Glutamatergic neuron (in vitro differentiated cells): ENCODE measurements at regions not wholly inside any gene's neighbourhood (a gene's known extent, or its start where the extent isn't known, plus 50 kb on each side); places are given as distances from the start of the nearest gene placed in this dataset.

Source experiments
- DNase-seq: peaks from one replicate; pipeline ENCODE4 v3.0.0; 2022
- H3K27ac Mint-ChIP-seq: one replicate; pipeline ENCODE4 v1.8.0; 2020; ENCODE audit warnings: mild to moderate bottlenecking, mixed read lengths, inconsistent platforms; ENCODE audit not compliant: unreplicated experiment
- H3K27me3 Mint-ChIP-seq: one replicate; pipeline ENCODE4 v1.8.0; 2020; ENCODE audit warnings: mild to moderate bottlenecking, moderate library complexity, mixed read lengths, inconsistent platforms; ENCODE audit not compliant: unreplicated experiment
- H3K36me3 Mint-ChIP-seq: one replicate; pipeline ENCODE4 v1.8.0; 2020; ENCODE audit warnings: mild to moderate bottlenecking, mixed read lengths, inconsistent platforms; ENCODE audit not compliant: unreplicated experiment
- H3K4me1 Mint-ChIP-seq: one replicate; pipeline ENCODE4 v1.8.0; 2020; ENCODE audit warnings: mild to moderate bottlenecking, low read depth, mixed read lengths, inconsistent platforms; ENCODE audit not compliant: unreplicated experiment
- H3K4me3 Mint-ChIP-seq: one replicate; pipeline ENCODE4 v1.8.0; 2020; ENCODE audit warnings: mild to moderate bottlenecking, mixed read lengths, inconsistent platforms; ENCODE audit not compliant: unreplicated experiment
- H3K9me3 Mint-ChIP-seq: one replicate; pipeline ENCODE4 v1.8.0; 2020; ENCODE audit warnings: mild to moderate bottlenecking, moderate library complexity, mixed read lengths, inconsistent platforms; ENCODE audit not compliant: unreplicated experiment
- TF ChIP-seq, protein P1 (sequence below): fragments of 200-600 bp; sonication (generic); IDR thresholded peaks from one replicate; pipeline ENCODE4 v1.5.0; 2021; ENCODE audit not compliant: partially characterized antibody, unreplicated experiment

DNA sequence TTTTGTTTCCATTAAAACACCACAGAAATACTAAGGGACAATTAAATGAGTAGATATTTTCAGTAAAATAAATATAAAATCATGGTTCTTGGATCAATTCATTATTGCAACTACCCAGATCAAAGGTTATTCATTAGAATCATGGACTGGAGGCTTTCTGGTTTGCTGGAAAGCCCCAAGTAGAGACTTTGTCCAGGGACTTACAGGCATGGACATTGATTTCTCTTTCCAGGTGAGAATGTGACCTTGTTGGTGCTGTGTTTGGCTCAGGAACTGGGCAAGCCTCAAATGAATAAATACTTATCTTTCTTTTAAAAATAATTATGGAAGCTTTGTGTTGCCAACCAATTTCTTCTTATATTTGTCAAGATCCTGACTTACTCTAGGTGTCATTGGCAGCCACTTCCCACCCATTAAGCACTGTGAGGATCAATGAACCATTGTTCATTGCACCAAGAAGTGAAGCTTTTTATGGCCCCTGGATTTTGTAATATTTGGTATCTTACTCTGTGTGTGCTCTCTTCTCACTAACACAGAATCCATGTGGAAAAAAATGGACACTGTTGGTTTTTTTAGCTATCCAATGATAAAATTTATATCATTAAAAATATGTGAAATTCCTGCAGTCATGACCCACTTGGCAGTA, 205.8 kb upstream of the NRXN1 start:
- H3K27ac Mint-ChIP-seq: no peak overlapping the region
- no peak overlapping the region for H3K4me3 Mint-ChIP-seq
- H3K36me3 Mint-ChIP-seq: peaks cover 13% of the 10 kb centered on the region

GRCh38 chr2:51232027-51232426, 200.1 kb upstream of the NRXN1 start:
- DNase-seq: no peak
- Mint-ChIP-seq H3K27ac (no peak overlapping the region), H3K27me3 (no peaks in the 10 kb centered on the region), H3K9me3 (peaks cover 5% of the 10 kb centered on the region), H3K36me3 (peaks cover 13% of the 10 kb centered on the region), H3K4me3 (no peak overlapping the region), H3K4me1 (peaks cover 3% of the 10 kb centered on the region)
- TF ChIP-seq, protein P1, sequence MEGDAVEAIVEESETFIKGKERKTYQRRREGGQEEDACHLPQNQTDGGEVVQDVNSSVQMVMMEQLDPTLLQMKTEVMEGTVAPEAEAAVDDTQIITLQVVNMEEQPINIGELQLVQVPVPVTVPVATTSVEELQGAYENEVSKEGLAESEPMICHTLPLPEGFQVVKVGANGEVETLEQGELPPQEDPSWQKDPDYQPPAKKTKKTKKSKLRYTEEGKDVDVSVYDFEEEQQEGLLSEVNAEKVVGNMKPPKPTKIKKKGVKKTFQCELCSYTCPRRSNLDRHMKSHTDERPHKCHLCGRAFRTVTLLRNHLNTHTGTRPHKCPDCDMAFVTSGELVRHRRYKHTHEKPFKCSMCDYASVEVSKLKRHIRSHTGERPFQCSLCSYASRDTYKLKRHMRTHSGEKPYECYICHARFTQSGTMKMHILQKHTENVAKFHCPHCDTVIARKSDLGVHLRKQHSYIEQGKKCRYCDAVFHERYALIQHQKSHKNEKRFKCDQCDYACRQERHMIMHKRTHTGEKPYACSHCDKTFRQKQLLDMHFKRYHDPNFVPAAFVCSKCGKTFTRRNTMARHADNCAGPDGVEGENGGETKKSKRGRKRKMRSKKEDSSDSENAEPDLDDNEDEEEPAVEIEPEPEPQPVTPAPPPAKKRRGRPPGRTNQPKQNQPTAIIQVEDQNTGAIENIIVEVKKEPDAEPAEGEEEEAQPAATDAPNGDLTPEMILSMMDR: no peak

More for the DNA sequence above, 205.8 kb upstream of the NRXN1 start:
- DNase-seq: no peak
- TF ChIP-seq, protein P1: no peak
- Mint-ChIP-seq H3K9me3 (peaks cover 5% of the 10 kb centered on the region), H3K4me1 (no peaks in the 10 kb centered on the region), H3K27me3 (no peaks in the 10 kb centered on the region)

DNA sequence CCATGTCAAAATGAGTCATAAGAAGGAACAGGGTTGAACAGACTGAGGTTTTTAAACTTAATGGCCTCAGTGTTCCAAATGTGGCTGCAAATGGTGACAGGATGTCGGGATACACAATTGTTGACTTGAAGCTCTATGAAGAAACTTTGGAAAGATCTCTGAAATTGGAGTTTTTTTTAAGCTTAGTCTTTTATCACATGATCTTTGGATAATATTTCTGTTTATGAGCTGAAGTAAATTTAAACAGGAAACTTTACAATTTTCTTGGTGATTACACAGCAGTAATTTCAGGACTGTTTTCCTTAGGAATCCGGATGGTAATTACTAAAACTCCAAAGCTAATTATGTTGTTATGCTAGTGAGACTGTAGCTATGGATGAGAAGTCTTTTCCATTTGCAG, 199.1 kb upstream of the NRXN1 start:
- DNase-seq: no peak
- no peaks in the 10 kb centered on the region for H3K27me3 Mint-ChIP-seq
- H3K36me3 Mint-ChIP-seq: peaks cover 13% of the 10 kb centered on the region
- TF ChIP-seq, protein P1: no peak
- H3K4me1 Mint-ChIP-seq: peaks cover 3% of the 10 kb centered on the region
- H3K27ac Mint-ChIP-seq: no peak overlapping the region
- H3K4me3 Mint-ChIP-seq: no peak overlapping the region
- H3K9me3 Mint-ChIP-seq: peaks cover 5% of the 10 kb centered on the region

- Mint-ChIP-seq H3K4me1 (peaks cover 3% of the 10 kb centered on the region), H3K27ac (no peak overlapping the region), H3K27me3 (no peaks in the 10 kb centered on the region), H3K4me3 (no peak overlapping the region), H3K36me3 (no peaks in the 10 kb centered on the region), H3K9me3 (no peaks in the 10 kb centered on the region)
- TF ChIP-seq, protein P1: no peak
- no peak for DNase-seq
Measured at GRCh38 chr2:51225377-51225776, 193.4 kb upstream of the NRXN1 start.

DNA sequence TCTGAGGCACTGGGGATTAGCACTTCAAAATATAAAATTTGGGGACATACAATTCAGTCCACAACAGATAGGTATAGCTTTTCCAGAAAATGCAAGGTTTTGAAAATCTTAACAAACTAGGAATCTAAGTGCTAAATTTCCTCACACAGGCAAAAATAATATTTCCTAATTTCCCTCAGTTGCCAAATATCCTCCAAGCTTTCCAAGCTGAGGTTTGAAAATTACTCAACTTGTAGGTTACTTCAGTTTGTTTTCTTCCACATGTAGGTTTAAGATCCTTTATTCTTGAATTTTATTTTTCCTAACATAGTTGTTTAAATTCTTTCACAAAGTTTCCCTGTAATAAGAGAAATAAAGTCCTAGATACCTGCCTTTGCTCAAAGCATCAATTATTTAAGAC, 192.9 kb upstream of the NRXN1 start:
- no peaks in the 10 kb centered on the region for H3K27me3 Mint-ChIP-seq
- H3K36me3 Mint-ChIP-seq: no peaks in the 10 kb centered on the region
- H3K4me1 Mint-ChIP-seq: peaks cover 3% of the 10 kb centered on the region
- no peaks in the 10 kb centered on the region for H3K9me3 Mint-ChIP-seq
- TF ChIP-seq, protein P1: no peak
- H3K27ac Mint-ChIP-seq: no peak overlapping the region
- no peak overlapping the region for H3K4me3 Mint-ChIP-seq
- DNase-seq: no peak
